ENCODE measurements at regions not wholly inside any gene's neighbourhood (a gene's known extent, or its start where the extent isn't known, plus 50 kb on each side); places are given as distances from the start of the nearest gene placed in this dataset.

DNA sequence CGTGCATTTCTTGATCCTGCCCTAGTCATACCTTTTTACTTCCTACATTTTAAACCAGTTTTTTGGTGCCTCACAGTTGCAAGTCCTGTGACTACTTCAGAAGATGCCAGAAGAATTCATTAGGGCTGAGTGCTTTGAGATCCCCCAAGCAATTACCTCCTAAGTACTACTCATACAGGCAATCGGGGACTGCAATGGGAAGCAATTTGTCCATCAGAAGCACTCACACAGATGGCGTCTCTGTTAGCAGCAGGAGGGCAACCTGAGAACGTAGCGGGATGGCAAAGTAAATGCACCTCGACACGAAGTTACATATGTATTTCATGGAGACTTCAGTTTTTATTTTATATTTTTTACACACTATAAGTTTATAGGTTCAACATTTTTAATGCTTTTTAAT, 188.3 kb downstream of the CAPZA3 start:
- no peak for DNase-seq (ENCODE audit: low read depth)
- TF ChIP-seq, protein P1, sequence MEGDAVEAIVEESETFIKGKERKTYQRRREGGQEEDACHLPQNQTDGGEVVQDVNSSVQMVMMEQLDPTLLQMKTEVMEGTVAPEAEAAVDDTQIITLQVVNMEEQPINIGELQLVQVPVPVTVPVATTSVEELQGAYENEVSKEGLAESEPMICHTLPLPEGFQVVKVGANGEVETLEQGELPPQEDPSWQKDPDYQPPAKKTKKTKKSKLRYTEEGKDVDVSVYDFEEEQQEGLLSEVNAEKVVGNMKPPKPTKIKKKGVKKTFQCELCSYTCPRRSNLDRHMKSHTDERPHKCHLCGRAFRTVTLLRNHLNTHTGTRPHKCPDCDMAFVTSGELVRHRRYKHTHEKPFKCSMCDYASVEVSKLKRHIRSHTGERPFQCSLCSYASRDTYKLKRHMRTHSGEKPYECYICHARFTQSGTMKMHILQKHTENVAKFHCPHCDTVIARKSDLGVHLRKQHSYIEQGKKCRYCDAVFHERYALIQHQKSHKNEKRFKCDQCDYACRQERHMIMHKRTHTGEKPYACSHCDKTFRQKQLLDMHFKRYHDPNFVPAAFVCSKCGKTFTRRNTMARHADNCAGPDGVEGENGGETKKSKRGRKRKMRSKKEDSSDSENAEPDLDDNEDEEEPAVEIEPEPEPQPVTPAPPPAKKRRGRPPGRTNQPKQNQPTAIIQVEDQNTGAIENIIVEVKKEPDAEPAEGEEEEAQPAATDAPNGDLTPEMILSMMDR (conservative IDR thresholded peaks at IDR 0.05; ENCODE audit: control insufficient read depth, insufficient read depth, low read depth, low read length) = no peak

DNA sequence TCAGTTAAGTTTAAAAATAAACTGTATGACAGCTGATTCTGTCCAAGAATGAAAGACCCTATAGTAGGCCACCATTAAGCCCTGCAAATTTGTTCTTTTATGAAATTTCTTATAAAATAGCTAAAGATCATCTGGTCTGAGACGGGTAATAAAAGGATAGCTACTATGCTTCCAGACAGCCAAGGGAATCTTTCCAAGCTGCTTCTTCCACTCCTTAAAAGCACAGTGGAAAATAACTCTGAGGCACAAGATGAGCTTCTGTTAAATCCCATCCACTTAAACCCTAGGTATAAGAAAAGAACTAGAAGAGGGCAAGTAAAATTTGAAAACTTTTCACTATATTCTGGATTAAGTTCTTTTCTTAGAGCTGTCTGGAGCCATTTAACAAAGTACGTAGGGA, 194.3 kb downstream of the CAPZA3 start:
- TF ChIP-seq, protein P1 (conservative IDR thresholded peaks at IDR 0.05; ENCODE audit: control insufficient read depth, insufficient read depth, low read depth, low read length) = no peak
- no peak for DNase-seq (ENCODE audit: low read depth)
- no peak overlapping the region for H3K4me3 ChIP-seq (ENCODE audit: control insufficient read depth, low read depth, low read length)

More for the DNA sequence above, 188.3 kb downstream of the CAPZA3 start:
- no peak overlapping the region for H3K4me3 ChIP-seq (ENCODE audit: control insufficient read depth, low read depth, low read length)

DNA sequence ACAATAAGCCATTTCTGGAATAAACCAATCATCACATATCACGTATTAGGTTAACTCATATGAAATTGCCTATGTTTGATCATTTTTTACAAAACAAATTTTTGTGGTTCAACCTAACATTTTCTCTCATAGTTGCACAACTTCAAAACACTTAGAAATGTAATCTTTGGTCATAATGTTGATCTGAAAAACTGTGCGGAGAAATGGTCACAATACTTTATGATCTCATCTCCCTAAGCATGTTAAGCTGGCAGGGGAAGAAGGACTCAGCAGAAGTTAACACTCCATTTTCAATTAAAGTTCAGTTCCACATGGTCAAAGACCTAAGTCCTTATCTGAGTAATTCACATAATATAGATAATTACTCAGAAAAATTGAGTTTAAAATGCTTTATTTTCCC, 194.8 kb downstream of the CAPZA3 start:
- TF ChIP-seq, protein P1 (conservative IDR thresholded peaks at IDR 0.05; ENCODE audit: control insufficient read depth, insufficient read depth, low read depth, low read length) = no peak
- peak; percentile 58 for DNase-seq (ENCODE audit: low read depth)

DNA sequence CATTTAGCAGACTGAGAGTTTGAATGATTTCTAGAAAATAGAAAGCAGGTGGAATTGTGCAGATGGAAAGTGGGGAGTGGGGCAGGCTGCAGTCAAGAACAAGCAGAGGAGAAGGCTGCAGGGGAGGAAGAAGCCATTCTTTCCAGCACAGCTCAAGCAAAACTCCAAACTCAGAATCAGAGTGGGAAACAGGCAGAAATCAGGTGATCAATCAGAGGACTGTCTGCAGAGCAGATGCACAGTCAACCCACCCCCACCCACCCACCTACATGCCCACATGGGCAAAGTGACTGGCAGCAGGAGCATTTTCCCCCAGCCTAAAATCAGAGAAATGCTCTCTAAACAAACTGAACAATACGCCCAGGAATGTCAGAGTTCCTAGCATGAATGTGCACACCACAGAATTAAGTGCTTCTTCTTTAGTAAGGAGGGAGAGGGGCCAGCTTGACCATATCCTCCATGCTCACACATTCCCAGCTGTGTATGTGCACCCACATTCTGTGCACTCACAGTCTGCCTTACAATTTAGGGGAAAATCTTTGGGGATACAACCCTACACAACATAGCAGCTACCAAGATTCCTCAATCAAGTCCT, 194.1 kb upstream of the PLEKHA5 start:
- H3K4me3 ChIP-seq (ENCODE audit: control insufficient read depth, low read depth, low read length) = no peak overlapping the region
- TF ChIP-seq, protein P1 (conservative IDR thresholded peaks at IDR 0.05; ENCODE audit: control insufficient read depth, insufficient read depth, low read depth, low read length) = no peak

More for the DNA sequence above, 194.8 kb downstream of the CAPZA3 start:
- H3K4me3 ChIP-seq (ENCODE audit: control insufficient read depth, low read depth, low read length) = no peak overlapping the region

DNA sequence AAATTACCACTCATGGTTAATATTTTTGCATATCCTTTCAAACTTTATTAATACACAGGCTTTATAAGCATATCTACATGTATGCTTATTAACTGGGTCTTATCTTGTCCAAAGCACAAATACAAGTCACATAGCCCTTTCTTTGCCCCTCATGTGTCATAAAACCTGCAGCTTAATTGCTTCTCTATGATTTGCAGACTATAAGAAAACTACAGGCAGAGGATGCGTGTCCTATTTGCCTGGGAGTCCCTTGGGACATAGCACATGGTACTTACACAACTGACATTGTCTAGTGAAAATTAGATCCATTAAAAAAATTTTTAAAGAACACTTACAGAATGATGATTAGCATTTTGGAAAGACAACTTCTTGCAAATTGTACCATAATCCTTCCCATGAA, 190.5 kb upstream of the PLEKHA5 start:
- TF ChIP-seq, protein P1 (conservative IDR thresholded peaks at IDR 0.05; ENCODE audit: control insufficient read depth, insufficient read depth, low read depth, low read length) = no peak
- no peak for DNase-seq (ENCODE audit: low read depth)
- H3K4me3 ChIP-seq (ENCODE audit: control insufficient read depth, low read depth, low read length) = no peak overlapping the region

More for the DNA sequence above, 194.1 kb upstream of the PLEKHA5 start:
- DNase-seq (ENCODE audit: low read depth) = no peak

DNA sequence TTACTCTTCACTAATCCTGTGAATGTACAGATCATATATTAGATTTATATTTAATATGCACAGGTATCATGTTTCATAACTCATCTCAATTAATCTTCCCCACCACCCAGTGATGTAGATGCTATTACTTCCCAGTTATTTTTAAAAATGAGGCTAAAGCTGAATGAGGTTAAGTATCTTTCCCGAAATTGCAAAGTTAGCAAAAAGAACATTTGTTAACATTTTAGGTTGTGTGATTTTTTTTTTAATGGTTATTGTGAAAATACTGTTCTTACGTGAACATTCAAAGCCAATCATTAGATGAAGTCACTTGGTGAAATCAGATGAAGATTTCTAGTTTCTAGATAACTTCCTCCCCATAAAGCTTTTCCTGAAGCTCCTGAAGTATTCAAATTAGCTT, 186.9 kb upstream of the PLEKHA5 start:
- no peak overlapping the region for H3K4me3 ChIP-seq (ENCODE audit: control insufficient read depth, low read depth, low read length)
- no peak for DNase-seq (ENCODE audit: low read depth)
- TF ChIP-seq, protein P1 (conservative IDR thresholded peaks at IDR 0.05; ENCODE audit: control insufficient read depth, insufficient read depth, low read depth, low read length) = no peak

DNA sequence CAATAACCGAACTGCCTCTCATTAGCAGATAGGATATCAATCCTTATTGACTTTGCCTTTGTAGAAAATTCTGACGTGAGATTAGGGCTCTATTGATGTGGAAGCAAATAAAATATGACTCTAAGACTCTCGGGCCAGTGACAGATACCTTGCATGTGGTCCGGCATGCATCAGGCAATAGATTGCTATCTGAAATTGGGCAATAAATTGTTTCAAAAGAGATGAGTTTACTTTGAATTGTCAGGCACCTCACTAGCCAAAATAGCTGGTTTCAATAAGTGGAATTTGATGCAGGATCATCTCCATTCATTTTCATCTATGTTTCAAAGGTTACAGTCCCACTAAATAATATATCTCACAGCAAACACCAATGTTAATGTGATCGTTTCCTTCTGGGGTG, 186.3 kb upstream of the PLEKHA5 start:
- TF ChIP-seq, protein P1 (conservative IDR thresholded peaks at IDR 0.05; ENCODE audit: control insufficient read depth, insufficient read depth, low read depth, low read length) = no peak
- H3K4me3 ChIP-seq (ENCODE audit: control insufficient read depth, low read depth, low read length) = no peak overlapping the region
- DNase-seq (ENCODE audit: low read depth) = no peak

All from fibroblast of mammary gland (primary cell).